ENCODE measurements at regions not wholly inside any gene's neighbourhood (a gene's known extent, or its start where the extent isn't known, plus 50 kb on each side); places are given as distances from the start of the nearest gene placed in this dataset.

- no peak for DNase-seq
Observed at GRCh38 chr13:31081316-31081715, 80.4 kb downstream of the HSPH1 start.

- no peak for DNase-seq
Observed at GRCh38 chr13:31074756-31075155, 86.9 kb downstream of the HSPH1 start.

GRCh38 chr13:31073859-31074718 lies 87.6 kb downstream of the HSPH1 start:
- DNase-seq: no peak

GRCh38 chr13:31072041-31072440 lies 89.7 kb downstream of the HSPH1 start:
- no peak for DNase-seq

- DNase-seq: no peak
Observed at GRCh38 chr13:31069808-31070534, 91.7 kb downstream of the HSPH1 start.

GRCh38 chr13:31068119-31068423 lies 93.6 kb downstream of the HSPH1 start:
- DNase-seq: no peak

- DNase-seq: no peak
Observed at GRCh38 chr13:31067416-31068118, 94.1 kb downstream of the HSPH1 start.

- DNase-seq: no peak
Observed at GRCh38 chr13:31064636-31065035, 97.1 kb downstream of the HSPH1 start.

- no peak for DNase-seq
Observed at GRCh38 chr13:31063772-31064171, 97.9 kb downstream of the HSPH1 start.

GRCh38 chr13:31060655-31061054 lies 101.0 kb downstream of the HSPH1 start:
- DNase-seq: no peak

GRCh38 chr13:31060220-31060619 lies 101.5 kb downstream of the HSPH1 start:
- no peak for DNase-seq

- DNase-seq: no peak
Observed at GRCh38 chr13:31057403-31058033, 104.2 kb downstream of the HSPH1 start.

GRCh38 chr13:31056644-31057271 lies 104.9 kb downstream of the HSPH1 start:
- no peak for DNase-seq

GRCh38 chr13:31055589-31055988 lies 106.1 kb downstream of the HSPH1 start:
- no peak for DNase-seq

GRCh38 chr13:31054632-31055031 lies 107.1 kb downstream of the HSPH1 start:
- DNase-seq: no peak

- no peak for DNase-seq
Observed at GRCh38 chr13:31053896-31054295, 107.8 kb downstream of the HSPH1 start.

- no peak for DNase-seq
Observed at GRCh38 chr13:31053091-31053490, 108.6 kb downstream of the HSPH1 start.

GRCh38 chr13:31052478-31052877 lies 109.2 kb downstream of the HSPH1 start:
- no peak for DNase-seq

- no peak for DNase-seq
Observed at GRCh38 chr13:31051999-31052398, 109.7 kb downstream of the HSPH1 start.

GRCh38 chr13:31050486-31051400 lies 111.0 kb downstream of the HSPH1 start:
- no peak for DNase-seq

GRCh38 chr13:31049833-31050232 lies 111.9 kb downstream of the HSPH1 start:
- no peak for DNase-seq

GRCh38 chr13:31049083-31049482 lies 112.6 kb downstream of the HSPH1 start:
- no peak for DNase-seq

Measured in NCI-H748 treated with DMSO at 0.1 percent for 48 hours (cell line).